ENCODE measurements at regions not wholly inside any gene's neighbourhood (a gene's known extent, or its start where the extent isn't known, plus 50 kb on each side); places are given as distances from the start of the nearest gene placed in this dataset.

- no peak for DNase-seq
These were observed 396.0 kb downstream of the IRS2 start for GRCh38 chr13:109390391-109390790.

- no peak for DNase-seq
These were observed 396.5 kb downstream of the IRS2 start for GRCh38 chr13:109389892-109390345.

- DNase-seq = no peak
These were observed 396.9 kb downstream of the IRS2 start for GRCh38 chr13:109389456-109389855.

- DNase-seq = no peak
These were observed 398.9 kb downstream of the IRS2 start for GRCh38 chr13:109387471-109387870.

GRCh38 chr13:109385242-109385560, 401.2 kb downstream of the IRS2 start:
- DNase-seq = no peak

- no peak for DNase-seq
These were observed 401.7 kb downstream of the IRS2 start for GRCh38 chr13:109384491-109385241.

- no peak for DNase-seq
These were observed 402.7 kb downstream of the IRS2 start for GRCh38 chr13:109383683-109384082.

GRCh38 chr13:109381546-109382180, 404.7 kb downstream of the IRS2 start:
- no peak for DNase-seq

GRCh38 chr13:109380457-109380856, 405.9 kb downstream of the IRS2 start:
- no peak for DNase-seq

- no peak for DNase-seq
These were observed 406.5 kb downstream of the IRS2 start for GRCh38 chr13:109379930-109380329.

- DNase-seq = no peak
These were observed 409.4 kb downstream of the IRS2 start for GRCh38 chr13:109376936-109377335.

- no peak for DNase-seq
These were observed 411.7 kb downstream of the IRS2 start for GRCh38 chr13:109374609-109375200.

- no peak for DNase-seq
These were observed 413.7 kb downstream of the IRS2 start for GRCh38 chr13:109372666-109373065.

- DNase-seq = no peak
These were observed 415.3 kb downstream of the IRS2 start for GRCh38 chr13:109371066-109371465.

GRCh38 chr13:109370496-109370895, 415.9 kb downstream of the IRS2 start:
- no peak for DNase-seq

GRCh38 chr13:109369353-109370052, 416.9 kb downstream of the IRS2 start:
- no peak for DNase-seq

GRCh38 chr13:109368230-109368629, 418.2 kb downstream of the IRS2 start:
- no peak for DNase-seq

GRCh38 chr13:109366525-109366924, 419.9 kb downstream of the IRS2 start:
- no peak for DNase-seq

- no peak for DNase-seq
These were observed 423.0 kb downstream of the IRS2 start for GRCh38 chr13:109363431-109363830.

GRCh38 chr13:109362616-109363015, 423.8 kb downstream of the IRS2 start:
- no peak for DNase-seq

GRCh38 chr13:109361562-109362289, 424.7 kb downstream of the IRS2 start:
- DNase-seq = no peak

- no peak for DNase-seq
These were observed 428.5 kb downstream of the IRS2 start for GRCh38 chr13:109357751-109358471.

Data from NCI-H1436 treated with DMSO at 0.1 percent for 48 hours (cell line).